BE2C (cell line): ENCODE measurements at regions not wholly inside any gene's neighbourhood (a gene's known extent, or its start where the extent isn't known, plus 50 kb on each side); places are given as distances from the start of the nearest gene placed in this dataset.
"Not testable (repeated sequence)": the region's sequence is repeated elsewhere in the genome, so short reads cannot be mapped to it uniquely, and the experiment has no call there.

Experiments
- DNase-seq: peaks from one replicate; pipeline ENCODE4 v3.0.0-alpha.2; 2020
- H3K27me3 ChIP-seq: fragments of 250-450 bp; sonication (Bioruptor Pico); 2 replicates; pipeline ENCODE4 v1.5.1; 2020; ENCODE audit warnings: mild to moderate bottlenecking
- H3K36me3 ChIP-seq: fragments of 250-450 bp; sonication (Bioruptor Pico); 2 replicates; pipeline ENCODE4 v1.5.1; 2020; ENCODE audit warnings: mild to moderate bottlenecking
- H3K4me1 ChIP-seq: fragments of 250-450 bp; sonication (Bioruptor Pico); 2 replicates; pipeline ENCODE4 v1.5.1; 2020
- H3K4me3 ChIP-seq: 2 replicates; pipeline ENCODE4 v1.5.1; 2011; ENCODE audit warnings: low read depth, low read length
- H3K9me3 ChIP-seq: fragments of 250-450 bp; sonication (Bioruptor Pico); 2 replicates; pipeline ENCODE4 v1.5.1; 2020
- CTCF ChIP-seq: IDR thresholded peaks from 2 replicates; pipeline ENCODE4 v1.5.1; 2012; ENCODE audit warnings: mild to moderate bottlenecking, low read depth, low read length

- H3K4me1 ChIP-seq = no peaks in the 10 kb centered on the region
Observed at GRCh38 chr10:7042419-7043054, 368.3 kb downstream of the SFMBT2 start.

GRCh38 chr10:7042000-7042399, 368.8 kb downstream of the SFMBT2 start:
- DNase-seq = no peak
- Histone ChIP-seq H3K9me3 (no peaks in the 10 kb centered on the region), H3K4me3 (no peak overlapping the region), H3K36me3 (no peaks in the 10 kb centered on the region), H3K4me1 (no peaks in the 10 kb centered on the region), H3K27me3 (no peaks in the 10 kb centered on the region; the same call in 1 of the 2 replicates)
- TF ChIP-seq CTCF = no peak

More at GRCh38 chr10:7042419-7043054, 368.3 kb downstream of the SFMBT2 start:
- TF ChIP-seq CTCF = no peak
- no peak for DNase-seq
- Histone ChIP-seq H3K27me3 (no peaks in the 10 kb centered on the region; the same call in 1 of the 2 replicates), H3K4me3 (no peak overlapping the region), H3K36me3 (no peaks in the 10 kb centered on the region), H3K9me3 (no peaks in the 10 kb centered on the region)

GRCh38 chr10:7040681-7041080, 370.2 kb downstream of the SFMBT2 start:
- TF ChIP-seq CTCF = no peak
- Histone ChIP-seq H3K4me3 (no peak overlapping the region), H3K36me3 (no peaks in the 10 kb centered on the region), H3K9me3 (no peaks in the 10 kb centered on the region), H3K27me3 (no peaks in the 10 kb centered on the region; the same call in 1 of the 2 replicates), H3K4me1 (no peaks in the 10 kb centered on the region)
- DNase-seq = no peak

GRCh38 chr10:7039859-7040258, 371.0 kb downstream of the SFMBT2 start:
- H3K36me3 ChIP-seq = no peaks in the 10 kb centered on the region
- H3K4me3 ChIP-seq = no peak overlapping the region
- no peak for DNase-seq
- no peaks in the 10 kb centered on the region for H3K9me3 ChIP-seq
- TF ChIP-seq CTCF = no peak
- H3K4me1 ChIP-seq = no peaks in the 10 kb centered on the region
- no peaks in the 10 kb centered on the region; the same call in 1 of the 2 replicates for H3K27me3 ChIP-seq

- no peaks in the 10 kb centered on the region; the same call in 1 of the 2 replicates for H3K27me3 ChIP-seq
- no peak for TF ChIP-seq CTCF
- no peaks in the 10 kb centered on the region for H3K9me3 ChIP-seq
- H3K4me3 ChIP-seq = no peak overlapping the region
- DNase-seq = no peak
- no peaks in the 10 kb centered on the region for H3K36me3 ChIP-seq
- H3K4me1 ChIP-seq = no peaks in the 10 kb centered on the region
Observed at GRCh38 chr10:7038416-7038815, 372.4 kb downstream of the SFMBT2 start.

- H3K27me3 ChIP-seq, H3K4me3 ChIP-seq, H3K36me3 ChIP-seq, H3K4me1 ChIP-seq, H3K9me3 ChIP-seq, DNase-seq: not testable (repeated sequence)
Observed at GRCh38 chr10:7037434-7037833, 373.4 kb downstream of the SFMBT2 start.
